GM18858 (cell line): ENCODE measurements at regions not wholly inside any gene's neighbourhood (a gene's known extent, or its start where the extent isn't known, plus 50 kb on each side); places are given as distances from the start of the nearest gene placed in this dataset.
"Not testable (repeated sequence)": the region's sequence is repeated elsewhere in the genome, so short reads cannot be mapped to it uniquely, and the experiment has no call there.

ENCODE experiments used
- ATAC-seq: cut with Tn5 transposase; IDR thresholded peaks from one replicate; pipeline ENCODE4 v1.9.1; 2021; ENCODE audit not compliant: unreplicated experiment

DNA sequence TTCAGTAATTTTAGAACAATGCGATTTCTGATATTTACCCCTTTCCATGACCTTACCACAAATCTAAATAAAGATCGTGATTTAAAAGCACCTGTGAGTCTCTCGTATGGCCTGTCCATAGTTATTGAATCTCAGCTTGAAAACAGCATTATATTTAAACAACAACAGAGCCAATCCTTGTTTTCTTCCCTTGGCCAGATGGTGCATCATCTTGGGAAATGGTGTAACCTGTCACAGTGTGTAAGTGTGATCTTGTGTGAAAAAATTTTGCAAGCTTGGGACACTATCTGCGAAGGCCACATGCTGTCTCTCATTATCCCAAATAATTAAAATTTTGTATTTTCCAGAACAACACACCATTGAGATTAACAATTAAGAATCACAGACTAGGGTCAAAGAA, 262.7 kb upstream of the SPHKAP start:
- ATAC-seq, result no peak

DNA sequence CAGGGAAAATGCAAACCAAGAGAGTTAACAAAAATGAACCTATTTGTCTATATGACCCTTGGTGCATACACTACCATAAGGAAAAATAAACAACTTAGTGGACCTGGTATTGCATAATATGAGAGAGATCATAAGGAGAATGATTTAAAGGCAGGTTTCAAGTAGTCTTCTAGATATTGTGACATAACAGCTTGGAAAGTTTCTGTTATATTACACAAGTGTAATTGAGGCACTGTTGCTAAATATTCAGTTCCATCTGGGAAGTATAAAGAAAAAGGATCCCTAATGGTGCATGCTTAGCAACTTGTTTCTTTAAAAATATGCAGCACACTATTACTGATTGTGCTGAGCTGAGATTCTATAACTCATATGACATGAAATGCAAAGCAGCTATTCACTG, 252.2 kb upstream of the SPHKAP start:
- no peak for ATAC-seq

DNA sequence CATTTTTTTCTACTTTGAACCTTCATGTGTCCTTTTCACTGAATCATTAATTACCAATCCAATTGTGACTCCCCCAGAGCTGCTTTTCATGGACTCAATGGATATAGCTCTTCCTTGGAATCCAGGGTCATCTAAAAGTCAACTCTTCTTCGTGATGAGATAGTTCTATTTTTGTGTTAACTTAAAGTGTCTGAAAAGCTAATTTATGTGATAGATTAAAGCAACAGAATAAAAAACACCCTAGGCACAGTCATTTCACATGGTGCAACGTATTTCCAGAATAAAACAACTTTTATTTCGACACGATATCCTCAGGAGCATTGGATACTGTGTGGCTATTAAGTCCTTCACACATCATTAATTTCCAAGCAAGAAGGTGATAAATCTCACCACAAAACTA, 250.6 kb upstream of the SPHKAP start:
- ATAC-seq, result no peak

DNA sequence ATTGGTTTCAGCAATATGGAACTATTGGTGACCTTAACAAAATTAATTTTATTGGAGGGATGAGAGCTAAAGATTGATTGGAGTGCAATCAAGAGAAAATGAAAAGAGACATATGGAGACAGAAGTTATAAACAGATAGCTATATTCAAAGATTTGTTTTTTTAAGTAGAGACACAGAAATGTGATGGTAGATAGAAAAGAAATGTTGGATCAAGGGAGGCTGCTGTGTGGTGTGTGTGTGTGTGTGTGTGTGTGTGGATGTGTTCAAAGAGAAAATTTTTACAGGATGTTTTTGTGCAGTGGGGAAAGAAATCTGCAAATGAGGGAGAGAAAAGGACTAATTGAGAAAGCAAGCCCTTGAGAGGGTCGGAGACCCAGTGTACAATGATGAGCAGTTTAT, 249.5 kb upstream of the SPHKAP start:
- ATAC-seq, result no peak

DNA sequence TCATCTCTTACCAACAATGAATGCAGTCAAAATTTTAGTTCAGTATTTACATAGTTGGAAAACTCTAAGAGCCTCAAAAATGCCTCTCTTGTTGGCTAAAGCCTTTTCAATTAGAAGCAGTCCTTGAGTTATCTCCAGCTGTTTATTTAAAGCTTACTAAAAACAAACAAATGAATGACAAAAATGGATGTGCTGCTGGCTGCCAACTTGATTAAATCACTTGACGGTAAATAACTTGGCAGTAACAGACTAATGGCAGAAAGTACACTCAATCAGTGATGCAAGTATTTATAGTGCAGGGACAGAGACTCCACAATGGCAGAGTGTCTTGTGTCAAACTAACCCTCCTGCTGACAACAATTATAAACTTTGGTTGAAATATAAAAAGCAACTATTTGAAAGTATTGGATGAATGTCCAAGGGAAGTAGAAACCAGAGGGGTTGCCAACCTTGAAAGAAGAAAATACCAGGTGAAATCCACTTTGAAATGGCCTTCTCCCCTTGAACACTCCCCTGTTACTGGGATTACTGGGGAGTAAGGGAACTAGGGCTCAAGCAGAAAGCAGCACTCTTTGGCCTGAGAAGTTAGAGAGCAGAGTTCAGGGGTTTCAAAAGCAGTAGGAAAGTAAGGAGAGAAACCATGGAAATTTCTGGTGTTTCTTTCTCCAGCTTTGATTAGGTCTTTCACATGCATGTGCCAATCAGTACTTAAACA, 245.2 kb upstream of the SPHKAP start:
- no peak for ATAC-seq

DNA sequence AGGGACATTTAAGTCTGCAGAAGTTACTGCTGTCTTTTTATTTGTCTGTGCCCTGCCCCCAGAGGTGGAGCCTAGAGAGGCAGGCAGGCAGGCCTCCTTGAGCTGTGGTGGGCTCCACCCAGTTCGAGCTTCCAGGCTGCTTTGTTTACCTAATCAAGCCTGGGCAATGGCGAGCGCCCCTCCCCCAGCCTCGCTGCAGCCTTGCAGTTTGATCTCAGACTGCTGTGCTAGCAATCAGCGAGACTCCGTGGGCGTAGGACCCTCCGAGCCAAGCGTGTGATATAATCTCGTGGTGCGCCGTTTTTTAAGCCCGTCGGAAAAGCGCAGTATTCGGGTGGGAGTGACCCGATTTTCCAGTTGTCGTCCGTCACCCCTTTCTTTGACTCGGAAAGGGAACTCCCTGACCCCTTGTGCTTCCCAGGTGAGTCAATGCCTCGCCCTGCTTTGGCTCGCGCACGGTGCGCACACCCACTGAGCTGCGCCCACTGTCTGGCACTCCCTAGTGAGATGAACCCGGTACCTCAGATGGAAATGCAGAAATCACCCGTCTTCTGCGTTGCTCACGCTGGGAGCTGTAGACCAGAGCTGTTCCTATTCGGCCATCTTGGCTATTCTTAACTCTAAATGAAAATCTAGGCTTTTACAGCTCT, 244.0 kb upstream of the SPHKAP start:
- ATAC-seq, result not testable (repeated sequence)

DNA sequence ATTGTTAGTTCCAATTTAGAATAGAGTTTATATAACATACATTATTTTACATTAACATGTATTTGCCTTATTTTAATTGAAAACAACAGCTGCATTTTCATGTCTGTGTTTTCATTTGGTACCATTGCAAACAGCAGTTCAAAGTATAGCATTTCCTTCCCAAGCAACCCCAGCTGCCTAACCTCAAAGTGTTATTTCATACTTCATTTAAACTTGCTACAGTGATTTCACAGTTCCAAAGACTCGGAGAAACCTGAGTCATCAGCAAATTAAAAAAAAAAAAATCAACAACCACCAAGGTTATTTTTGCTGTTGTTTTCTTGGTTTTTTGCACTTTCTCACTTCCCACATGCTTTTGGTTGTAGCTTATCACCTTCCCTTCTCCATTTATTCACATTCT, 236.5 kb upstream of the SPHKAP start:
- ATAC-seq, result no peak

DNA sequence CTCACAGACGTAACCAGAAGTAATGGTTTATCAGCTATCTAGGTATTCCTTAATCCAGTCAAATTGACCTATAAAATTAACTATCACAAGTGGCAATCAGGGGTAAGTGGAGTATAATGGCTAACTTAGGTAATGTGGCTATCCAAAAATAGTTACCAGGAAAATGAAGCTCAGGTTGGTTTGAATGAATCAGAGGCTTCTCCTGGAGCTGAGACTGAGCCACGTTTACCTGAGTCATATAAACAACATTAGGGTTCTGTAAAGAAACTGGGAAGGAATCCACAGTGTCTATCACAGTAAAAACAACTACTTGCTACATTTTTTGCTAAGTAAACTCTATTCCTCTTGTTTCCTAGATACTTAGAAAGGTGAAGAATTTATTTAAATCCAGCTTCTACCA, 236.0 kb upstream of the SPHKAP start:
- ATAC-seq, result no peak

DNA sequence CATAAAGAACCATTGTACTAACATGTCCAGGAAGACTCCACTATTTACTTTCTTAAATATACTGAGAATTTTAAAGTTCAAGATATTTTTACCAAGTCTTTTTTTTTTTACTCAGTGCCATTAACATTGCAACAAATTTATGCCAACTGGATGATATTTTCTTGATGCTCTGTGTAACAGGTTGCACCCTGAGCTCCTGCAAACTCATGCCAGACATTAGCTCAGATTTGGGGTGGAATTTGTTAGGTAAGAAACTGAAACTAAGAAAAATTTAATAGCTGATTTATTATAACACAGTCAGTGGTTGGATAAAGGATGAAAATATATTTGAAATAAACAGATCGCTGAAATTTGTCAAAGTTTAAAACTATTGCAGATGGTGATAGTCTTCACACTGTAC, 228.6 kb upstream of the SPHKAP start:
- ATAC-seq, result no peak

DNA sequence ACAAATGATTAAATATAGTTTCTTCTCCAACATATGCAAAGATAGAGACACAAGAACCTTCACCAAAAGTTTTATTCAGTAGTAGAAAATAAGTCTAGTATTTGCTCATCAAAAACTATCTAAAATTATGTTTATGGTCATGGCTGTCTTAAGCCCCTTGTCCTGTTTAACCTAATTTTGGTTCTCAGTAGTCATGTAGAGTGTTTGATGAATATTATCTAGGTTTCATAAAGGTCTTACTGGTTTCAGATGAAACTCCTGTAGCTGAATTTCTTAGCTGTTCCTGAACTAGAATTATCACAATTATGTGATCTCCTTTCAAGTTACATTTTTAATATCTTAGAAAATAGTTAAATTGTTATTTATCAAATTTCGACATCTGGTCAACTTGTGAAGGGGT, 228.0 kb upstream of the SPHKAP start:
- no peak for ATAC-seq

DNA sequence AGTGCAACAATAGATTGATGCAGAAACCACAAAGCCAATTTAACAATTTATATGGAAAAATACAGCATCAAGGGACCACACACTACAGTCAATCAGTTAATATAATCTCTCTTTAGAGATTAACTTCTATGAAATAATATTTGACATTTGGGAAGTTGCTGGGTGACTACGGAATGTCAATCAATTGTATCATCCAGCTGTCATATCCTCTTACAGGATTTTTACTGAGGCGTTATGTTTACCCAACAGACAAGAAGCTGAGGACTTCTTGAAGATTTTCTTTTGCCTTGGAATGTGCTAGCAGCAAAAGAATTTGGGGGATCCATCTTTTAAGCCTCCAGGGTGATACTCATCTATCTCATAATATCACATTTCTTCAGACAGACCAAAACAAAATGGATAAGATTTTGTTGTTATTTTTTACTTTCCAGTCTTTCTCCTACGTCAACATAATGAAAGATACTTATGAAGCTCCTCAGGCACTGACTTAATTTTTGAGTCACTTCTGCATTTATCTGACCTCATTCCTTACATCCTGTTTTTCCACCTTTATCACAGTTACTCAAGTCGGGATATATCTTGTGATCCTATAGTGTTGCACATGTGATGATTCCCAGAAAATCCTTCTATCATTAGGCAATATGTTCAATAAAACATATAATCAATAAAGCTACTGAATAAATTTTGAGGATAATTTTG, 227.2 kb upstream of the SPHKAP start:
- no peak for ATAC-seq

DNA sequence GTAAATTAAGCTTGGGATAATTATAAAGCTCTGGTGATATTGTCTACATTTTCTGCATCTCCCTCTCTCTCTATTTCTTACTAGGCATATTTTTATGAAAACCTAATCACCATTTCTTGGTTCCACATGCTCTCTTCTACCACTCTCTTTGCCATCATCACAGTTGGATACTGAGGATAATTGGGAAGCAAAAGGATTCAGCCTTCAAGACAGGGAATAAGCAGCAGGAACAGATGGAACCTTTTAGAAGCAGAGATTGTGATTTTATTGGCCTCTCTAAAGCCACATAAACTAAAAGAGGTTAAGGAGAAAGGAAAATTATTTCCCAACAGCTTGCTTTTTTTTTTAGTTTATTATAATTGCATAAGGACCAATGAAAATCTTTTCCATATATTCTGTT, 226.3 kb upstream of the SPHKAP start:
- ATAC-seq, result no peak

DNA sequence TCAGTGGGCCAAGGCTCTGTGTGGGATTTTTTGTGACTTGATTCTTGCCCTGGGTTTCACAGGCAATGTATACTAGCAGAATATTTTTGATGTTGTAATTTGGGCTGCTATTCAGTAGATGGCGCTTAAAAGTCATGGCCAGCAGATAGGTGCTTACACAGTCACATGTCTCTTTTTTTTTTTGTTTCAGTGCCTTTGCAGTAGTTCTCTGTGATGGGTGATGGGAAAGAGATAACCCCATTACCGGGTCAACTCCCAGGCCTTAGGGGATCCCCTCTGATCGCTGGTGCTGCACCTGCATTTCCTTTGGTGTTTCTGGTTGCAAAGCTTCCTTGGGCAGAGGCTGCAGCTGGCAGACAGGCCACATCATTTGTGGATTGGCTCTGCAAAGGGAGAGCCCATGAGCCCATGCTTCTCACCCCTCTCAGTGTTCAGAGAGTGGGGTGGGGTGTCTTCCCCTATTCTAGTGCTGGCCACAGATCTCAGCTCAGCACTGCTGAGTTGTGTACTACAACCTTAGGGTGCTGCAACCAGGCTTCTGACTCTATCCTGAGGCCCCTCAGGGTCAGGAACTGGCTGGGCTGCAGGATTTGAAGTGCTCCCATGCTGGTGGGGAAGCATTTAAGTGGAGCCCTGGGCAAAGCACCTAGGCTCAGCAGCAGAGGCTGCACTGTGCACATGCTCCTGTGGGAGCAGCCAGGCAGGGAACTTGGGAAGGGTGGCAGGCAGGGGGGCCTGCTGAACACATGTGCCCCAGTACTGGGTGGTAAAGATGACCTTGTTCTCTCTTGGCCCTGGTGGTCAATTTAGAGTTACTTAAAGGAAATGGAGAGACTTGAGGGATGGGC, 219.8 kb upstream of the SPHKAP start:
- ATAC-seq, result peak; percentile 77

DNA sequence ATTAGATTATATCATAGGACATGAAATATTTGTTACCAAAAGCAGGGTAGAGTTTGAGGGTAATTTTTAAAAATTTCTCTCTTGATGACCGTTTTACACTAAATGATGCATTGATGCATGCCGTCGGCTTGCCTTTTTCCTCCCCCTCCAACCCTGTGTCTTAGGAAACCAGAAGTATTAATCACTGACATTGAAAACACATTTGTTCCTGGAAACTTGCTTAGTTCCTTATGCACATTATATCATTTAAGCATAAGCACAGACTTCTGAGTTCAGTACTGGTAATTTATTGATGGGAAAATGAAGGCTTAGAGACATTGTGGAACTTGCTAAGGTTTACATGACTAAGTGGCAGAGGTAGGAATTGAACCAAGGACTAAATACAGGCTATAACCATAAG, 206.3 kb upstream of the SPHKAP start:
- no peak for ATAC-seq

DNA sequence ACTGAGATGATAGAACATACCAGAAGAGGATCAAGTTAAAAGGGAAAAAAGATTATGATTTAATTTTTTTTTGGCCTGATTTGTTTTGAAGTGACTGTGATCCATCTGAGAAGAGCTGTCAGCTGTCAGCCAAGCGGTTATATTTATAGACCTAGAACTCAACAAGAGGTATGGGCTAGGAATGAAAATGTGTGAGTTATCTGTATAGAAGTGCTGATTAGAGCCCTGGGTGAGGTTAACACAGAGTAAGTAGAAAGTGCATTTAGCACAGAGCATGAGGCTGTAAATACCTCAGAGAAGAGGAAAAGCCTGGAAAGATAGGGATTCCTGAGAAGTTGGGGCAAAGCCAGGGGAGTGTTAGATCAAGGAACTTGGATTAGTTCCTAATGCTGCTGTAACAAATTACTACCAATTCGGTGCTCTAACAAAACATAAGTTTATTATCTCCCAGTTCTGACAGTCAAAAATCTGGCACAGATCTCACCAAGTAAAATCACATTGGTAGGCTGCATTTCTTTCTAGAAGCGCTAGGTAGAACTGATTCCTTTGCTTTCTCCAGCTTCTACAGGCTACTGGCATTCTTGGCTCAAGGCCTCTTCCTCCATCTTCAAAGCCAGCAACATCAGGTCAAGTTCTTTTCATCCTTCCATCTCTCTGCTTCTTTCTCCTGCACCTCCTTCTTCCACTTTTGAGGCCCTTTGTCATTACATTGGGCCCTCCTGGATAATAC, 197.4 kb upstream of the SPHKAP start:
- no peak for ATAC-seq

DNA sequence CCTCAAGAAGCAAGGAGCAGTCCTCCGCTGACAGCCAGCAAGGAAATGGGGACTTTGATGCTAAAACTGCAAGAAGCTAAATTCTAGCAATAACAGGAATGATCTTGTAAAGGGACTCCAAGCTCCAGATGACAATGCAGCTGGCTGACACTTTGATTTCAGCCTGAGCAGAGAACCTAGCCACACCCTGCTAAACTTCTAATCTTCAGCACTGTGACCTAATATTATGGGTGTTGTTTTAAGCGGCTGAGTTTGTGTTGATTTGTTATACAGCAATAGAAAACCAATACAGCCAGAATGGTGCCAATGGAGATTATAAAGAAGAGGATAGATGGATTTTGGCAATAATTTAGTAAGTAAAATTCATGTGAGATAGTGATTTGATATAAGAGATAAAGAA, 196.7 kb upstream of the SPHKAP start:
- ATAC-seq, result no peak

DNA sequence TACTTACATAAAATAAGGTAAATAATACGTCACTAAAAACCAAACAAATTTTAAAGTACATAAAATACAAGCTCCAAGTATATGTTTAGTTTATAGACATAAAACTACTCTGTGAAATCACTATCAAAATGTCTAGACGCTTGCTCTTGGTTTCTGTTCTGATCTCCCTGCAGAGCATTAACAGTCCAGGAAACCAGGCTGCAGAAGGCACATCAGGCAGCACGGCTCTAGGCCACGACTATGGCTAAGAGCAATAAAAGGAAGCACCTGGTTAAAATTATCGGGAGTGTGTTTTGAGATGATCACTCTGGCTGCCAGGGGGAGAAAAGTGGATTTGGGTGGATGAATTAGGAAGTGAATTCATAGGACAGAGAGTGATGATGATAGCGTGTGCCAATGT, 196.0 kb upstream of the SPHKAP start:
- ATAC-seq, result no peak

DNA sequence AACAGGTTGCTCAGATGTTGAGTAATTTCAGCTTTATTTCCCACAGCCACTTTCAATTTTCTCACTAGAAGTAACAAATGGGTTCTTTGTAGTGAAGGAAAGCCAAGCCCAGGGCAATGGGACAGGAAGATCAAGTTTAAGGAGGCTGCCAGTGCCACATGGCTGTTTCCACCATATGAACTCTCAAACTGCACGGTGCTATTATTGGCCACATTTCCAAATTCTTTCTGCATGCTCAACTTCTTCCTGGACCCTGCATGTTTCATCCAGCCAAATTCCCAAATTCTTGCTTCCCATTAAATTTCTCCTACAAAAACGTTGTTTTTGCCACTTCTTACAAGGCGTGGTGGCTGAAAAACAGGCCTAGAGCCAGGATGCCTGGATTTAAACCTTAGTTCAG, 193.3 kb upstream of the SPHKAP start:
- no peak for ATAC-seq

DNA sequence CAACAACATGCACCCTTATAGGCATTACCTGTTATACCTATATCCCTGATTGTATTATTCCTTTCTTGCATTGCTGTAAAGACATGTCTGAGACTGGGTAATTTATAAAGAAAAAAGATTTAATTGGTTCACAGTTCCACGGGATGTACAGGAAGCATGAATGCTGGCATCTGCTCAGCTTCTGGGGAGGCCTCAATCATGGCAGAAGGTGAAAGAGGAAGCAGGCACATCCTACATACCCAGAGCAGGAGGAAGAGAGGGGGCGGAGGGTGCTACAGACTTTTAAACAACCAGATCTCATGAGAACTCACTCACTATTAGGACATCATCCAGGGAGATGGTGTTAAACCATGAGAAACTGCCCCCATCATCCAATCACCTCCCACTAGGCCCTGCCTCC, 191.7 kb upstream of the SPHKAP start:
- ATAC-seq, result no peak

DNA sequence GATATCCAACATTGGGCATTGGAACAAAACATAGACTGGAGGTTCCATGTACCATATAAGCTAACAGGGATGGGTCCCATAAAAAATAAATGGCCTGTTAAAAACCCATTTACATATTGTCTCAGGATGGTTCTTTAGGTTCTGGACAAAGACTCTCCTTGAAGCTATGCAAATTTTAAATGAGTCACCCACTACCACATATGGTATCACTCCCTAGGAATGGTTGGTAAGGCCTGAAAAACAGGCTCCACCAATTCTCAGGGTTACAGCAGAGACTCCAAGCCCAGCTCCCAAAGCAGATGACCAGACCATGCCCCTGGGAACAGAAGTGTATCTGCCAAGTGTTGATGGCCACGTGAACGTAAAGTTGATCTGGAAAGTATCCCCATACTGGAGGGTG, 190.7 kb upstream of the SPHKAP start:
- no peak for ATAC-seq
